Smooth muscle cell (in vitro differentiated cells): ENCODE measurements at regions not wholly inside any gene's neighbourhood (a gene's known extent, or its start where the extent isn't known, plus 50 kb on each side); places are given as distances from the start of the nearest gene placed in this dataset.

Experiments
- DNase-seq: peaks from one replicate; lab custom pipeline; 2025; ENCODE audit not compliant: unreplicated experiment; lab: John Stamatoyannopoulos, UW
- H2AFZ ChIP-seq: fragments of 200-600 bp; sonication (generic); 2 replicates; pipeline ENCODE4 v1.6.0; 2016; ENCODE audit warnings: antibody characterized with exemption, low read depth, mild to moderate bottlenecking
- H3F3A ChIP-seq: fragments of 200-600 bp; sonication (generic); 2 replicates; pipeline ENCODE4 v1.6.0; 2017; ENCODE audit warnings: antibody characterized with exemption, low read depth
- H3K27ac ChIP-seq: fragments of 200-600 bp; sonication (generic); 2 replicates; pipeline ENCODE4 v1.5.1; 2016; ENCODE audit warnings: low read depth, mild to moderate bottlenecking
- H3K27me3 ChIP-seq: fragments of 200-600 bp; sonication (generic); 2 replicates; pipeline ENCODE4 v1.6.1; 2016; ENCODE audit warnings: low read depth, mild to moderate bottlenecking
- H3K36me3 ChIP-seq: fragments of 200-600 bp; sonication (generic); 2 replicates; pipeline ENCODE4 v1.5.1; 2016; ENCODE audit warnings: low read depth
- H3K4me1 ChIP-seq: fragments of 200-600 bp; sonication (generic); 2 replicates; pipeline ENCODE4 v1.5.1; 2016; ENCODE audit warnings: low read depth
- H3K4me2 ChIP-seq: fragments of 200-600 bp; sonication (generic); 2 replicates; pipeline ENCODE4 v1.6.0; 2016; ENCODE audit warnings: mild to moderate bottlenecking
- H3K4me3 ChIP-seq: fragments of 200-600 bp; sonication (generic); 2 replicates; pipeline ENCODE4 v1.5.1; 2016; ENCODE audit warnings: mild to moderate bottlenecking
- H3K79me2 ChIP-seq: fragments of 200-600 bp; sonication (generic); 2 replicates; pipeline ENCODE4 v1.6.0; 2016; ENCODE audit warnings: low read depth, mild to moderate bottlenecking
- H3K9ac ChIP-seq: fragments of 200-600 bp; sonication (generic); 2 replicates; pipeline ENCODE4 v1.6.0; 2016; ENCODE audit warnings: low read depth
- H3K9me3 ChIP-seq: fragments of 200-600 bp; sonication (generic); replicated peaks from 2 replicates; pipeline ENCODE4 v1.5.1; 2016; ENCODE audit warnings: low read depth
- H4K20me1 ChIP-seq: fragments of 200-600 bp; sonication (generic); 2 replicates; pipeline ENCODE4 v1.6.0; 2016; ENCODE audit warnings: low read depth
- CTCF ChIP-seq: fragments of 200-600 bp; sonication (generic); IDR thresholded peaks from 2 replicates; pipeline ENCODE4 v1.5.1; 2017; ENCODE audit warnings: borderline replicate concordance, mild to moderate bottlenecking, antibody characterized with exemption; ENCODE audit not compliant: insufficient read depth, poor library complexity, severe bottlenecking
- WGBS: methylation state at CpG from one replicate; pipeline ENCODE4 v1.1.7; 2016; ENCODE audit warnings: low lambda C conversion rate; 5-methylcytosine and 5-hydroxymethylcytosine counted together

GRCh38 chr20:24777746-24778145, 171.3 kb upstream of the CST7 start:
- Histone ChIP-seq H3K36me3 (no peaks in the 10 kb centered on the region), H4K20me1 (no peaks in the 10 kb centered on the region), H3K79me2 (no peaks in the 10 kb centered on the region), H3K9ac (no peak overlapping the region), H2AFZ (no peak overlapping the region), H3K27me3 (no peaks in the 10 kb centered on the region), H3K9me3 (no peaks in the 10 kb centered on the region), H3K4me2 (no peak overlapping the region), H3K4me1 (peaks cover 3% of the 10 kb centered on the region), H3F3A (peaks cover 3% of the 10 kb centered on the region), H3K4me3 (no peak overlapping the region), H3K27ac (no peak overlapping the region)
- WGBS, result 45% methylated on average over 5 of the region's 5 CpGs
- no peak for DNase-seq
- no peak for TF ChIP-seq CTCF

DNA sequence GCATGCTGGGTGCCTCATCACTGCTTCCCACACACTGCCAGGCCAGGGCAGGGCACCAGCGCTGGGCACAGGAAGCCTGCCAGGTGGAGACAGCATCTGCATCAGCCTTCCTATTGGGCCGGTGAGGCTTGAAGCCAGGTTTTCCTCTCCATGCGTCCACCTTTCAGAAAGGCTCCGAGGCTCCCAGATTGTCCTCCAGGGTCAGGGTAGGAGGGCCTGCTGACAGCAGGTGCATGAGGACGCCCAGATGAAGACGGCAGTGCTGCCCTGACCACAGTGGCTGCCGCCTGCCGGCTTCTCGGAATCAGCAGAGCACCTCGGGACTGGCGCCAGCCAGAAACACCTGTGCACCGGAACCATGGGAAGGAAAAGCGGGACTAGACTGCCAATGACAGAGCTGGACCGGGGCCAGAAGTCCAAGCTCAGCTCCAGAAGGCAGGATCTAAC, 170.5 kb upstream of the CST7 start:
- Histone ChIP-seq H4K20me1 (no peaks in the 10 kb centered on the region), H3K9me3 (no peaks in the 10 kb centered on the region), H3K27me3 (no peaks in the 10 kb centered on the region), H3K79me2 (no peaks in the 10 kb centered on the region), H2AFZ (no peak overlapping the region), H3F3A (no peaks in the 10 kb centered on the region), H3K4me1 (no peaks in the 10 kb centered on the region), H3K36me3 (no peaks in the 10 kb centered on the region), H3K9ac (no peak overlapping the region), H3K4me2 (no peak overlapping the region), H3K4me3 (no peak overlapping the region), H3K27ac (no peak overlapping the region)
- no peak for TF ChIP-seq CTCF
- WGBS, result 92% methylated on average over 14 of the region's 14 CpGs
- no peak for DNase-seq

- H3K36me3 ChIP-seq, result no peaks in the 10 kb centered on the region
- H4K20me1 ChIP-seq, result no peaks in the 10 kb centered on the region
- no peaks in the 10 kb centered on the region for H3K9me3 ChIP-seq
- TF ChIP-seq CTCF, result no peak
- WGBS, result 60% methylated on average over 6 of the region's 6 CpGs
- no peak overlapping the region for H3K4me3 ChIP-seq
- no peak overlapping the region for H3K27ac ChIP-seq
- no peak overlapping the region for H3K4me2 ChIP-seq
- no peaks in the 10 kb centered on the region for H3F3A ChIP-seq
- H3K4me1 ChIP-seq, result no peaks in the 10 kb centered on the region
- H3K27me3 ChIP-seq, result no peaks in the 10 kb centered on the region
- no peak overlapping the region for H2AFZ ChIP-seq
- DNase-seq, result no peak
- H3K9ac ChIP-seq, result no peak overlapping the region
- no peaks in the 10 kb centered on the region for H3K79me2 ChIP-seq
Measured at GRCh38 chr20:24779131-24779530, 169.9 kb upstream of the CST7 start.

- Histone ChIP-seq H3K4me1 (no peaks in the 10 kb centered on the region), H3K9me3 (no peaks in the 10 kb centered on the region), H3K4me3 (no peak overlapping the region), H2AFZ (no peak overlapping the region), H3K4me2 (no peak overlapping the region), H3K36me3 (no peaks in the 10 kb centered on the region), H3F3A (no peaks in the 10 kb centered on the region), H4K20me1 (no peaks in the 10 kb centered on the region), H3K27me3 (no peaks in the 10 kb centered on the region), H3K79me2 (no peaks in the 10 kb centered on the region), H3K27ac (no peak overlapping the region), H3K9ac (no peak overlapping the region)
- 95% methylated on average over 4 of the region's 4 CpGs for WGBS
- TF ChIP-seq CTCF, result no peak
- DNase-seq, result no peak
Measured at GRCh38 chr20:24779946-24780345, 169.1 kb upstream of the CST7 start.
